PC-9 (cell line): ENCODE measurements at regions not wholly inside any gene's neighbourhood (a gene's known extent, or its start where the extent isn't known, plus 50 kb on each side); places are given as distances from the start of the nearest gene placed in this dataset.

Source experiments
- BruUV-seq: library from RNA; stranded (reverse); fragments of 400-500 nt; replicated peaks from 2 replicates; lab custom pipeline; 2021; lab: Mats Ljungman, UMichigan
- CTCF ChIA-PET: fragments of 300-600 bp; sonication (Branson Sonifier 250); formaldehyde crosslinking; loops from one replicate; lab custom pipeline; 2022; ENCODE audit warnings: antibody characterized with exemption; lab: Charles Lee
- POLR2A ChIA-PET: fragments of 300-600 bp; sonication (Branson Sonifier 250); formaldehyde crosslinking; loops from one replicate; lab custom pipeline; 2022; ENCODE audit warnings: antibody characterized with exemption; ENCODE audit not compliant: unreplicated experiment; lab: Charles Lee
- DNase-seq, 2 experiments: peaks; one replicate each; pipeline versions ENCODE4 v3.0.0 to v3.0.0-alpha.2; 2015 to 2022; ENCODE audit warnings: mixed read lengths in 1 of 2
- H2AFZ ChIP-seq: fragments of 200-600 bp; sonication (generic); 2 replicates; pipeline ENCODE4 v1.8.1; 2017; ENCODE audit warnings: antibody characterized with exemption
- H3F3A ChIP-seq: fragments of 200-600 bp; sonication (generic); 2 replicates; pipeline ENCODE4 v1.8.1; 2017; ENCODE audit warnings: antibody characterized with exemption, mild to moderate bottlenecking, low read depth; ENCODE audit not compliant: insufficient read depth
- H3K27ac ChIP-seq: fragments of 200-600 bp; sonication (generic); 2 replicates; pipeline ENCODE4 v1.6.1; 2016; ENCODE audit warnings: mixed run types
- H3K27me3 ChIP-seq: fragments of 200-600 bp; sonication (generic); 2 replicates; pipeline ENCODE4 v1.6.1; 2016; ENCODE audit warnings: low read depth, mixed run types; ENCODE audit not compliant: insufficient read depth
- H3K36me3 ChIP-seq: fragments of 200-600 bp; sonication (generic); 2 replicates; pipeline ENCODE4 v1.6.1; 2016; ENCODE audit warnings: low read depth, mixed run types
- H3K4me1 ChIP-seq: fragments of 200-600 bp; sonication (generic); replicated peaks from 2 replicates; pipeline ENCODE4 v1.6.1; 2016; ENCODE audit warnings: mixed run types; ENCODE audit not compliant: insufficient read depth
- H3K4me2 ChIP-seq: fragments of 200-600 bp; sonication (generic); 2 replicates; pipeline ENCODE4 v1.6.1; 2017; ENCODE audit warnings: mixed run types
- H3K4me3 ChIP-seq: fragments of 200-600 bp; sonication (generic); 2 replicates; pipeline ENCODE4 v1.6.1; 2016; ENCODE audit warnings: mixed run types
- H3K79me2 ChIP-seq: fragments of 200-600 bp; sonication (generic); 2 replicates; pipeline ENCODE4 v1.6.1; 2017; ENCODE audit warnings: low read depth, mixed run types
- H3K9me2 ChIP-seq: fragments of 200-600 bp; sonication (generic); 2 replicates; pipeline ENCODE4 v1.8.1; 2017; ENCODE audit warnings: mild to moderate bottlenecking; ENCODE audit not compliant: insufficient read depth
- H3K9me3 ChIP-seq: fragments of 200-600 bp; sonication (generic); 2 replicates; pipeline ENCODE4 v1.8.1; 2016; ENCODE audit warnings: low read depth; ENCODE audit not compliant: insufficient read depth
- H4K20me1 ChIP-seq: fragments of 200-600 bp; sonication (generic); 2 replicates; pipeline ENCODE4 v1.8.1; 2017; ENCODE audit not compliant: insufficient read depth
- CTCF ChIP-seq: fragments of 200-600 bp; sonication (generic); conservative IDR thresholded peaks from 2 replicates; pipeline ENCODE4 v1.6.1; 2017; ENCODE audit warnings: mixed run types, antibody characterized with exemption, mild to moderate bottlenecking, moderate library complexity
- EZH2 ChIP-seq: fragments of 200-600 bp; sonication (generic); IDR thresholded peaks from 2 replicates; pipeline ENCODE4 v1.8.0; 2017; ENCODE audit warnings: antibody characterized with exemption, low read depth
- intact Hi-C: fragments of 100-400 bp; cut with micrococcal nuclease; formaldehyde crosslinking; loops from one replicate; pipeline ENCODE4 v1.10.0; 2022; ENCODE audit not compliant: unreplicated experiment

DNA sequence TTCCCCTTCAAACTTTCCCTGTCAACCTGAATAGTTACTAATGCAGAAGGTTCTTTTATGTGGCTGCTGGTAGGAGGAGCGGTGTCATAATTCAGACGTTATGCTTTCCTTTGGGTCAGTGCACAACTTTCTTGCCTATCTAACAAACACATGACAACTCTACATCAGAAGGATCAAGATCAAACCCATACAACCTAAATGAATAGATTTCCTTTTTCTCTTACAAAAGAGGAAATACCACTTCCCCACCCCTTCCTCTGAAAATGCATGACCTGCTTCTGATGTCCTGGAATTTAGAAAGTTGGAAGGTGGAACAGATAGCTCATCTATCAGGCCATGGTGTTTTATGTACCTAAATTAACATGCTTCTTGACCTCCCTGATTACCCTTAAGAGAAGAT is 75.7 kb upstream of the ADGRL4 start:
- Histone ChIP-seq H3K9me2 (no peaks in the 10 kb centered on the region), H3K9me3 (no peaks in the 10 kb centered on the region), H2AFZ (no peak overlapping the region), H3K4me1 (no peaks in the 10 kb centered on the region), H3K79me2 (no peaks in the 10 kb centered on the region), H3K27ac (no peak overlapping the region), H3F3A (no peaks in the 10 kb centered on the region), H3K4me2 (no peak overlapping the region), H3K4me3 (no peak overlapping the region), H4K20me1 (no peaks in the 10 kb centered on the region), H3K36me3 (no peaks in the 10 kb centered on the region), H3K27me3 (no peaks in the 10 kb centered on the region)
- POLR2A ChIA-PET, result no interaction called here
- CTCF ChIA-PET, result no interaction called here
- intact Hi-C loops, result no loop called here
- DNase-seq, result no peak
- TF ChIP-seq EZH2 (no peak), CTCF (no peak)
- BruUV-seq, result no TSS peak

- Histone ChIP-seq H3K9me2 (no peaks in the 10 kb centered on the region), H3K9me3 (no peaks in the 10 kb centered on the region), H3K79me2 (no peaks in the 10 kb centered on the region), H3K27ac (no peak overlapping the region), H4K20me1 (no peaks in the 10 kb centered on the region), H3K27me3 (no peaks in the 10 kb centered on the region), H3K36me3 (no peaks in the 10 kb centered on the region), H3K4me1 (no peaks in the 10 kb centered on the region), H3K4me3 (no peak overlapping the region), H3F3A (no peaks in the 10 kb centered on the region), H3K4me2 (no peak overlapping the region), H2AFZ (0 out of 2 replicates have a peak overlapping the region, but pooled peaks have one; percentile 32)
- peak in 1 of 2 experiments; percentile 7 for DNase-seq
- ChIA-PET CTCF (no interaction called here), POLR2A (no interaction called here)
- intact Hi-C loops, result no loop called here
- BruUV-seq, result no TSS peak
- TF ChIP-seq CTCF, result no peak
- no peak for TF ChIP-seq EZH2
Observed at GRCh38 chr1:79079770-79080169, 73.2 kb upstream of the ADGRL4 start.

DNA sequence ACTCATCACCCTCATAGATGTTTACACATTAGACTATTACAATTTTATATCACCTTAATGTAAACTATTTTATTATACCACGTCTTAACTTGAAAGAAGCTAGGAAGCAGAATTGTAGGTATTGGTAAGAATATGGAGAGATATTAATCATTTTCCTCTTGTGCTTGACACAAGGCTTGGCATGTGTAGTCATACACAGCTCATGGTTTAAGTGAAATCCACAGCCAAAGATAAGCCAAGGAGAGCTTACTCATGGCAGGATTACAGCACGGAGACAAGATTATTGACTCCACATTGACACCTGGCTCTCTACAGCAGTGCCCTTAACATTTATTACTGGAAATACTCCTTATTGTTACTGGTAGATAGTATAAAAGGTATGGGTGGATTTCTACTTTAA is 68.4 kb upstream of the ADGRL4 start:
- H4K20me1 ChIP-seq, result no peaks in the 10 kb centered on the region
- no peak for DNase-seq
- no peaks in the 10 kb centered on the region for H3F3A ChIP-seq
- H2AFZ ChIP-seq, result no peak overlapping the region
- no peak for TF ChIP-seq CTCF
- no peak for TF ChIP-seq EZH2
- BruUV-seq, result no TSS peak
- H3K27ac ChIP-seq, result no peak overlapping the region
- no peaks in the 10 kb centered on the region for H3K27me3 ChIP-seq
- no peak overlapping the region for H3K4me3 ChIP-seq
- ChIA-PET CTCF (no interaction called here), POLR2A (no interaction called here)
- H3K4me1 ChIP-seq, result no peaks in the 10 kb centered on the region
- no peaks in the 10 kb centered on the region for H3K9me2 ChIP-seq
- H3K36me3 ChIP-seq, result no peaks in the 10 kb centered on the region
- H3K79me2 ChIP-seq, result no peaks in the 10 kb centered on the region
- H3K9me3 ChIP-seq, result no peaks in the 10 kb centered on the region
- H3K4me2 ChIP-seq, result no peak overlapping the region
- intact Hi-C loops, result no loop called here
